ENCODE measurements at regions not wholly inside any gene's neighbourhood (a gene's known extent, or its start where the extent isn't known, plus 50 kb on each side); places are given as distances from the start of the nearest gene placed in this dataset.

DNA sequence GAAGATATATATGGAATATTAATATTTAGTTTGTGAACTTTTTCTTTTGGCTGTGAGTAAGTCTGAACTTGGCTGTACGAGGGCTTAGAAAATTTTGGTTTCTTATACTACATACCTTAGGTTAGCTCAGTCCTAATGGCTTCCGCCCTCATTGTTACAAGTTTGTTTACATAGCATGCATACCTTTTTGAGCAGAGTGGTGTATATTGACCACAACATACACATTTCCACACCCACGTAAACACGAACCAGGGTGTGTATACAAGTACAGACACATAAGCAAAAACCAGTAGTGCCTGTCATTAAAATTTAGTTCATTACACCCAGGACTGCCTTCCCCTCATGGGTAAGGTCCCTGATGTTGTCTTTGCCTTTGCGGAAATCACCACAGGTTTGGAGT lies 230.2 kb upstream of the RGS6 start:
- TF ChIP-seq, protein P1, sequence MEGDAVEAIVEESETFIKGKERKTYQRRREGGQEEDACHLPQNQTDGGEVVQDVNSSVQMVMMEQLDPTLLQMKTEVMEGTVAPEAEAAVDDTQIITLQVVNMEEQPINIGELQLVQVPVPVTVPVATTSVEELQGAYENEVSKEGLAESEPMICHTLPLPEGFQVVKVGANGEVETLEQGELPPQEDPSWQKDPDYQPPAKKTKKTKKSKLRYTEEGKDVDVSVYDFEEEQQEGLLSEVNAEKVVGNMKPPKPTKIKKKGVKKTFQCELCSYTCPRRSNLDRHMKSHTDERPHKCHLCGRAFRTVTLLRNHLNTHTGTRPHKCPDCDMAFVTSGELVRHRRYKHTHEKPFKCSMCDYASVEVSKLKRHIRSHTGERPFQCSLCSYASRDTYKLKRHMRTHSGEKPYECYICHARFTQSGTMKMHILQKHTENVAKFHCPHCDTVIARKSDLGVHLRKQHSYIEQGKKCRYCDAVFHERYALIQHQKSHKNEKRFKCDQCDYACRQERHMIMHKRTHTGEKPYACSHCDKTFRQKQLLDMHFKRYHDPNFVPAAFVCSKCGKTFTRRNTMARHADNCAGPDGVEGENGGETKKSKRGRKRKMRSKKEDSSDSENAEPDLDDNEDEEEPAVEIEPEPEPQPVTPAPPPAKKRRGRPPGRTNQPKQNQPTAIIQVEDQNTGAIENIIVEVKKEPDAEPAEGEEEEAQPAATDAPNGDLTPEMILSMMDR (conservative IDR thresholded peaks at IDR 0.05; ENCODE audit: low read depth, low read length): no peak
- TF ChIP-seq, protein P2, sequence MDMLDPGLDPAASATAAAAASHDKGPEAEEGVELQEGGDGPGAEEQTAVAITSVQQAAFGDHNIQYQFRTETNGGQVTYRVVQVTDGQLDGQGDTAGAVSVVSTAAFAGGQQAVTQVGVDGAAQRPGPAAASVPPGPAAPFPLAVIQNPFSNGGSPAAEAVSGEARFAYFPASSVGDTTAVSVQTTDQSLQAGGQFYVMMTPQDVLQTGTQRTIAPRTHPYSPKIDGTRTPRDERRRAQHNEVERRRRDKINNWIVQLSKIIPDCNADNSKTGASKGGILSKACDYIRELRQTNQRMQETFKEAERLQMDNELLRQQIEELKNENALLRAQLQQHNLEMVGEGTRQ (IDR thresholded peaks at IDR 0.05; ENCODE audit: low read depth, low read length): no peak
